ENCODE measurements at regions not wholly inside any gene's neighbourhood (a gene's known extent, or its start where the extent isn't known, plus 50 kb on each side); places are given as distances from the start of the nearest gene placed in this dataset.
A peak's percentile ranks its signal among the peaks of the same experiment; 100 is the strongest.

GRCh38 chr18:64991102-64991501 lies 759.7 kb upstream of the CDH7 start:
- no peak for DNase-seq (ENCODE audit: low spot score)

- DNase-seq (ENCODE audit: low spot score), result no peak
Measured at GRCh38 chr18:64986906-64987495, 763.8 kb upstream of the CDH7 start.

DNA sequence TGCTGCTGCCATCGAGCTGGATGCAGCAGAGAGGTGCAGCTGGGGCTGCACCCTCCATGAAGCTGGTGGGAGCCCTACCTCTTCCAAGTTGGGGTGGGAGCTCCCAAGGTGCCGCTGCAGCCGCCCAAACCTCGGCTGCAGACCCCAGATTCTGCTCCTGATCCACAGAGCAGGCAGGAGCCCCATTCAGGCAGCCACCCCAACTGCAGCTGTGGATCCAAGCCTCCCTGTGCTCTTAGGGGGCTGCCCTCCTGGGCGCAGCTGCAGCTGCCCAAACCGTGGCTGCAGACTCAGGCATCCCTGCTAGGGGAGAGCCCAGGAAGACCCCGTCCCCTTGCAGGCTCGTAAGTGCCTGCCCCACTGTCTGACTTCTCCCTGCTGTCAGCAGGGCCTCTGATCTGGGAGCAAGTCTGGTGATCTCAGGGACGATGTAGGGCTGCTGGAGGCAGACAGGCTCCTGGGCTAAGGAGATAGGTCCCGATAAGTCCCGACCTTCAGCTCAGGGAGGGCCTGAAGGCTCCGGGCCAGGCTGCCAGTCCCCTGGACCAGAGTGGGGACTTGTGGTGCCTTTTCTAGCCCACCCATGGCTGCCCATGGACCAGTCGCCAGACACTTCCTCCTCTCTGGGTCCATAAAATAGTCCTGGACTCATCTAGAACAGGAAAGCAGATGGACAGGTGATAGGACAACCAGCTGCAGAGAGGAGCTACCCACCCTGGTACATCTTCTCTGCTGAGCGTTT lies 767.1 kb upstream of the CDH7 start:
- no peak for DNase-seq (ENCODE audit: low spot score)

- no peak for DNase-seq (ENCODE audit: low spot score)
Measured at GRCh38 chr18:64982414-64983055, 768.3 kb upstream of the CDH7 start.

DNA sequence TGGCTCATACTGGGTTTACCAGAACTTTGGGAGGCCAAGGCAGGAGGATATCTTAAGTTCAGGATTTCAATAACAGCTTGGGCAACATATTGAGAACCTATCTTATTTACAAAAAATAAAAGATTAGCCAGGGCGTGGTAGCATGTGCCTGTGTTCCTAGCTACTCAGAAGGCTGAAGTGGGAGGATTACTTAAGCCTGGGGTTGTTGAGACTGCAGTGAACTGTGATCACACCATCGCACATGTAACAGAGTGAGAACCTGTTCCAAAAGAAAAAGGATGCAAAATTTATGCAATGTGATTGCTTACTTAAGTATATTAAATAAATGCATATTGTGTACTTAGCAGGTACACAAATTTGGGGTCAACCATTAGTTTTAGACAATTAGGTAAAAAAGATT lies 768.9 kb upstream of the CDH7 start:
- no peak for DNase-seq (ENCODE audit: low spot score)

GRCh38 chr18:64979791-64980190 lies 771.0 kb upstream of the CDH7 start:
- no peak for DNase-seq (ENCODE audit: low spot score)

GRCh38 chr18:64974391-64975125 lies 776.3 kb upstream of the CDH7 start:
- no peak for DNase-seq (ENCODE audit: low spot score)

DNA sequence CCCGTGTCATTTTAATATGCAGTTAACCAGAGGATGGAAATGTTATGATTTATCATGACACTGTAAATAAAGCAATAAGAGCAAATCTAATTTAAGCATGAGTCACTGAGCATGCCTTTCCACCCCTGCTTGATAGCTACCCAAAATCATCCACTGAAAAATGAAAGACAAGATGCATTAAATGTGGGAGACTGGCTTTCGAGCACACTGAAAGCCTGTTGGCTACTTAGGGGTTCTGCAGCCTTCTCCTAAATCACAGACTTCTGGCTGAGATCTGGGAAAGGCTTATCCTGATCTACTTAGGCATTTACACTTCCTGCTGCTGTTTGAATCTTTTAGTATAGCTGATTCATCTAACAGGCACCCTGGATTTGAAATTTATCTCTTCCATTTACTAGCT lies 778.3 kb upstream of the CDH7 start:
- peak; percentile 5 for DNase-seq (ENCODE audit: low spot score)

- DNase-seq (ENCODE audit: low spot score), result peak; percentile 2
Measured at GRCh38 chr18:64966667-64967066, 784.1 kb upstream of the CDH7 start.

GRCh38 chr18:64956465-64956864 lies 794.3 kb upstream of the CDH7 start:
- no peak for DNase-seq (ENCODE audit: low spot score)

GRCh38 chr18:64949885-64950284 lies 800.9 kb upstream of the CDH7 start:
- no peak for DNase-seq (ENCODE audit: low spot score)

- no peak for DNase-seq (ENCODE audit: low spot score)
Measured at GRCh38 chr18:64936671-64937070, 787.8 kb upstream of the LINC00305 start.

DNA sequence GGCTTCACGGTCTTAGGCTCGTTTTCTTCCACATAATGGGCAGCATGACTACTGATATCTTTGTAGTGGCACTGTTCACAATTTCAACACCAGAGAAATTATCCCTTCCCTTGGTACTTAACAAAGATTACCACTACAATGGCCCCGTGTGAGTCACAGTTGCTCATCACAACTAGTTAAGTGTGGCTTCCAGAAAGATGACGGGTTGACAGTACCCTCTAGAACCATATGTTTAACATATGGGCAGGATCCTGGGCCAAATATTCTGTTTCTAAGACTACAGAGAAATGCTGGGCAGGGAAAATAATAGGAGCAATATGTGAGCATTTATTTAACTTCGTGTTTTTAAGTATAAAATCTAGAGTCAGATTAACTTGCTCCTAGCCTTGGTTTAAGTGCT lies 780.1 kb upstream of the LINC00305 start:
- DNase-seq (ENCODE audit: low spot score), result peak; percentile 29

- DNase-seq (ENCODE audit: low spot score), result no peak
Measured at GRCh38 chr18:64919971-64920570, 771.2 kb upstream of the LINC00305 start.

- DNase-seq (ENCODE audit: low spot score), result no peak
Measured at GRCh38 chr18:64918851-64919250, 770.0 kb upstream of the LINC00305 start.

GRCh38 chr18:64893349-64893748 lies 744.5 kb upstream of the LINC00305 start:
- DNase-seq (ENCODE audit: low spot score), result no peak

DNA sequence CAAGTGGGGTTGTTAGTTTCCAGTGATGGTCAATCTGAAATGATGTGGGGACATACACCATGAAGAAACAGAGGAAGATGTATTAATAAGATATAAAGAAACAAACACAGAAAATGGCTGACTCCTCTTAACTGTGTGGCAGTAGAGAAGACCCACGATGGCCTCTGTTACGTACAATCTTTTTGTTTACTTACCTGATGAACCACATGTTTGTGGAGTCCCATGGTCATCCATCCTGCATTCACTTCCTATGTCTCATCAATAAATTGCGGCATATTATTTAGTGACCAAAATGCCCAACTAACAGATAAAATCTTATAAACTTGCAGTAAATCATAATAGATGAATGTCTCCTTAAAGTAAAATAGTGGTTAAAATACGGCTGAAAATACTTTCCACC lies 740.1 kb upstream of the LINC00305 start:
- DNase-seq (ENCODE audit: low spot score), result no peak

GRCh38 chr18:64886995-64887394 lies 738.1 kb upstream of the LINC00305 start:
- DNase-seq (ENCODE audit: low spot score), result no peak

DNA sequence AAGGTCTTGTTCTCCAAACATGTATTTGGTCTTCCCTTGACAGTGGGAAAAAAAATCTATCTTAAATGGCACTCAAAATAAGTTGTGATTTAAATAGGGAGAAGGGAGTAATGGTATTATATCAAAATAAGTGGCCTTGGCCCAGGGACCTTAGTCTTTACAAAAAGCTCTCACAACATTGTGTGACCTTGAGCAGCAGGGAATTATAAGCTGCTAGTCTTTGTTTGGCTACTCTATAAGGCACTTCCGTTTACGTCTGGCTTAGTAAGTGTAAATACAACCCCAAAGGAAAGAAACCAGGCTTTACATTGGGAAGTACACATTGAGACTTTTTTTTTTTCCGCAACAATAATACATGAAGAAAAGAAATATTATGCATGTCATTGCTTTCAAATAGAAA lies 734.0 kb upstream of the LINC00305 start:
- no peak for DNase-seq (ENCODE audit: low spot score)

DNA sequence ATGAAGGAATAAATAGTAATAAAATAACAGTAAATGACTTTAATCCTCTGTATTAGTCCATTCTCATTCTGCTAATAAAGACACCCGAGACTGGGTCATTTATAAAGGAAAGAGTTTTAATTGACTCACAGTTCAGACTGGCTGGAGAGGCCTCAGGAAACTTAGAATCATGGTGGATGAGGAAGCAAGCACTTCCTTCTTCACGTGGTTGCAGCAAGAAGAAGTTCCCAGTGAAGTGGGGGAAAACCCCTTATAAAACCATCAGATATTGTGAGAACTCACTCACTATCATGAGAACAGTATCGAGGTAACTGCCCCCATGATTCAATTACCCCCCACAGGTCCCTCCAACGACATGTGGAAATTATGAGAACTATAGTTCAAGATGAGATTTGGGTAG lies 727.9 kb upstream of the LINC00305 start:
- no peak for DNase-seq (ENCODE audit: low spot score)

DNA sequence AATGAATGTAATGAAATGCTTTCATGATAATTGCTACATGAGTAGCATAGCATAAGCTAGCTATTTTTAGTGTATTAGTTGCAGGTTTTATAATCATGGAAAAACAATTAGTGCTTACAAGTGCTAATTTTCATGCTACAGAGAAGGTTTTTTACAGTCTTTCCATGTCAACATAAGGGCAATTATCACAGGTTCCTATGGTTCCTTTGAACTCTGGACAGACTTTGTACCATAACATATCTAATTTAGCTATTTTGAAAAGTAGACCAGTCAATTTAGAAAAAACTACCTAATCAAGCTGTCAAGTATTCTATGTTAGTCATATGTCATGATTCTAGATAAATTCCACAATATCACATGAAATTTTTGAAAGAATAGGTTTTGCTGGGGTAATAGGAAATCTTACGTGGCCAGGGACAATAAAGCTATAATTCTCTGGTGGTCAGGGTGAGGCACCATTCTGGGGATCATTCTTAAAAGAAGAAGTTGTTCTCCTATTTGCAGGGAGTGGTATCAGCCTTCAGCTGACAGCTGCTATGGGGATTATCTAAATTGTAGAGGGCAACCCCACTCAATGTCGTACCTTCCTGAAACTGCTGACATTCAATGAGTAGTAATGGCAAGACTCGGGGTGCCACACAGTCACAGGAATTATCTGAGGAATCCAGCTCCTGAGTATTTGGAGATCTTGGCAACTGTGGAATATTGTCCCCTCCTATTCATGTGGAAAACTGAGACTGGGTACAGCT lies 724.0 kb upstream of the LINC00305 start:
- DNase-seq (ENCODE audit: low spot score), result no peak

GRCh38 chr18:64854112-64854511 lies 705.2 kb upstream of the LINC00305 start:
- DNase-seq (ENCODE audit: low spot score), result no peak
